Loucy (cell line): ENCODE measurements at regions not wholly inside any gene's neighbourhood (a gene's known extent, or its start where the extent isn't known, plus 50 kb on each side); places are given as distances from the start of the nearest gene placed in this dataset.

ENCODE experiments used
- H2AFZ ChIP-seq: fragments of 200-600 bp; sonication (generic); 2 replicates; pipeline ENCODE4 v1.6.0; 2016; ENCODE audit warnings: antibody characterized with exemption, mild to moderate bottlenecking, low read length, moderate library complexity
- H3F3A ChIP-seq: fragments of 200-600 bp; 2 replicates; pipeline ENCODE4 v1.6.0; 2016; ENCODE audit warnings: antibody characterized with exemption, low read depth, mild to moderate bottlenecking
- H3K27me3 ChIP-seq: fragments of 200-600 bp; sonication (generic); 2 replicates; pipeline ENCODE4 v1.6.1; 2014; ENCODE audit warnings: low read length, mild to moderate bottlenecking; ENCODE audit not compliant: insufficient read depth, poor library complexity, severe bottlenecking
- H3K36me3 ChIP-seq: fragments of 200-600 bp; sonication (generic); 2 replicates; pipeline ENCODE4 v1.6.1; 2016; ENCODE audit warnings: low read length; ENCODE audit not compliant: insufficient read depth
- H3K4me1 ChIP-seq: fragments of 200-600 bp; sonication (generic); 2 replicates; pipeline ENCODE4 v1.5.1; 2014; ENCODE audit warnings: low read length, mild to moderate bottlenecking; ENCODE audit not compliant: insufficient read depth, poor library complexity, severe bottlenecking
- H3K4me2 ChIP-seq: fragments of 200-600 bp; sonication (generic); 2 replicates; pipeline ENCODE4 v1.6.0; 2014; ENCODE audit warnings: antibody characterized with exemption, low read length, low read depth, mild to moderate bottlenecking; ENCODE audit not compliant: poor library complexity, severe bottlenecking
- H3K4me3 ChIP-seq: fragments of 200-600 bp; sonication (generic); 2 replicates; pipeline ENCODE4 v1.5.1; 2014; ENCODE audit warnings: low read length, mild to moderate bottlenecking, mixed read lengths; ENCODE audit not compliant: poor library complexity, severe bottlenecking
- H3K79me2 ChIP-seq: fragments of 200-600 bp; sonication (generic); 2 replicates; pipeline ENCODE4 v1.6.1; 2014; ENCODE audit warnings: low read length; ENCODE audit not compliant: insufficient read depth
- H3K9ac ChIP-seq: fragments of 200-600 bp; sonication (generic); 2 replicates; pipeline ENCODE4 v1.6.0; 2014; ENCODE audit warnings: mild to moderate bottlenecking, low read depth, low read length, moderate library complexity; ENCODE audit not compliant: poor library complexity, severe bottlenecking
- H3K9me2 ChIP-seq: fragments of 200-600 bp; sonication (generic); replicated peaks from 2 replicates; pipeline ENCODE4 v1.6.1; 2016; ENCODE audit warnings: low read depth, low read length, mixed read lengths
- H3K9me3 ChIP-seq: fragments of 200-600 bp; sonication (generic); 2 replicates; pipeline ENCODE4 v1.6.1; 2014; ENCODE audit warnings: mild to moderate bottlenecking, antibody characterized with exemption, low read length, low read depth; ENCODE audit not compliant: insufficient read depth
- H4K20me1 ChIP-seq: fragments of 200-600 bp; sonication (generic); 2 replicates; pipeline ENCODE4 v1.6.0; 2014; ENCODE audit warnings: antibody characterized with exemption, low read length, mild to moderate bottlenecking; ENCODE audit not compliant: insufficient read depth, poor library complexity, severe bottlenecking
- EZH2phosphoT487 ChIP-seq: fragments of 200-600 bp; IDR thresholded peaks from 2 replicates; pipeline ENCODE4 v1.6.1; 2018; ENCODE audit warnings: antibody characterized with exemption, mild to moderate bottlenecking, moderate library complexity, borderline replicate concordance
- TF ChIP-seq, protein P1 (sequence below): fragments of 200-600 bp; sonication (generic); conservative IDR thresholded peaks from 2 replicates; pipeline ENCODE4 v1.5.1; 2014; ENCODE audit warnings: mild to moderate bottlenecking, antibody characterized with exemption, low read length

GRCh38 chr18:45267622-45268021 lies 347.7 kb upstream of the SLC14A2 start:
- no peaks in the 10 kb centered on the region for H3K27me3 ChIP-seq

GRCh38 chr18:45268583-45268982 lies 346.7 kb upstream of the SLC14A2 start:
- Histone ChIP-seq H3K36me3 (no peaks in the 10 kb centered on the region), H4K20me1 (no peaks in the 10 kb centered on the region), H3K4me1 (peaks cover 13% of the 10 kb centered on the region), H3K27me3 (no peaks in the 10 kb centered on the region), H3K9me3 (no peaks in the 10 kb centered on the region), H3K9ac (no peak overlapping the region), H3K9me2 (no peaks in the 10 kb centered on the region), H3F3A (no peaks in the 10 kb centered on the region), H3K4me3 (no peak overlapping the region), H2AFZ (no peak overlapping the region), H3K4me2 (no peak overlapping the region), H3K79me2 (no peaks in the 10 kb centered on the region)
- TF ChIP-seq EZH2phosphoT487 = no peak
- TF ChIP-seq, protein P1, sequence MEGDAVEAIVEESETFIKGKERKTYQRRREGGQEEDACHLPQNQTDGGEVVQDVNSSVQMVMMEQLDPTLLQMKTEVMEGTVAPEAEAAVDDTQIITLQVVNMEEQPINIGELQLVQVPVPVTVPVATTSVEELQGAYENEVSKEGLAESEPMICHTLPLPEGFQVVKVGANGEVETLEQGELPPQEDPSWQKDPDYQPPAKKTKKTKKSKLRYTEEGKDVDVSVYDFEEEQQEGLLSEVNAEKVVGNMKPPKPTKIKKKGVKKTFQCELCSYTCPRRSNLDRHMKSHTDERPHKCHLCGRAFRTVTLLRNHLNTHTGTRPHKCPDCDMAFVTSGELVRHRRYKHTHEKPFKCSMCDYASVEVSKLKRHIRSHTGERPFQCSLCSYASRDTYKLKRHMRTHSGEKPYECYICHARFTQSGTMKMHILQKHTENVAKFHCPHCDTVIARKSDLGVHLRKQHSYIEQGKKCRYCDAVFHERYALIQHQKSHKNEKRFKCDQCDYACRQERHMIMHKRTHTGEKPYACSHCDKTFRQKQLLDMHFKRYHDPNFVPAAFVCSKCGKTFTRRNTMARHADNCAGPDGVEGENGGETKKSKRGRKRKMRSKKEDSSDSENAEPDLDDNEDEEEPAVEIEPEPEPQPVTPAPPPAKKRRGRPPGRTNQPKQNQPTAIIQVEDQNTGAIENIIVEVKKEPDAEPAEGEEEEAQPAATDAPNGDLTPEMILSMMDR = no peak

More at GRCh38 chr18:45267622-45268021, 347.7 kb upstream of the SLC14A2 start:
- no peaks in the 10 kb centered on the region for H3K36me3 ChIP-seq
- no peaks in the 10 kb centered on the region for H3K79me2 ChIP-seq
- H3F3A ChIP-seq = no peaks in the 10 kb centered on the region
- H3K9ac ChIP-seq = no peak overlapping the region
- no peak for TF ChIP-seq EZH2phosphoT487
- TF ChIP-seq, protein P1 = no peak
- no peaks in the 10 kb centered on the region for H3K9me2 ChIP-seq
- no peaks in the 10 kb centered on the region for H3K9me3 ChIP-seq
- no peak overlapping the region for H3K4me2 ChIP-seq
- no peaks in the 10 kb centered on the region for H4K20me1 ChIP-seq
- peaks cover 13% of the 10 kb centered on the region for H3K4me1 ChIP-seq
- no peak overlapping the region for H2AFZ ChIP-seq
- H3K4me3 ChIP-seq = no peak overlapping the region

GRCh38 chr18:45270289-45270771 lies 344.9 kb upstream of the SLC14A2 start:
- H3K27me3 ChIP-seq = no peaks in the 10 kb centered on the region
- no peaks in the 10 kb centered on the region for H3F3A ChIP-seq
- no peaks in the 10 kb centered on the region for H4K20me1 ChIP-seq
- no peak overlapping the region for H2AFZ ChIP-seq
- H3K9ac ChIP-seq = no peak overlapping the region
- H3K36me3 ChIP-seq = no peaks in the 10 kb centered on the region
- H3K9me2 ChIP-seq = no peaks in the 10 kb centered on the region
- no peak overlapping the region for H3K4me2 ChIP-seq
- no peaks in the 10 kb centered on the region for H3K79me2 ChIP-seq
- 0 out of 2 replicates have a peak, but pooled peaks cover 4% of the 10 kb centered on the region for H3K9me3 ChIP-seq
- H3K4me3 ChIP-seq = no peak overlapping the region
- TF ChIP-seq, protein P1 = no peak
- TF ChIP-seq EZH2phosphoT487 = no peak
- H3K4me1 ChIP-seq = peaks cover 13% of the 10 kb centered on the region
